Activated CD4-positive, alpha-beta memory T cell treated with anti-CD3 and anti-CD28 coated beads, Interleukin-2, amount 10 ng/mL, durations not matched to agents 7 days and 5 days (primary cell): ENCODE measurements at regions not wholly inside any gene's neighbourhood (a gene's known extent, or its start where the extent isn't known, plus 50 kb on each side); places are given as distances from the start of the nearest gene placed in this dataset.

ENCODE experiments used
- CTCF ChIA-PET: fragments of 350-600 bp; sonication (Branson Sonifier 250); formaldehyde crosslinking; loops from one replicate; lab custom pipeline; 2021; ENCODE audit warnings: antibody characterized with exemption, inconsistent platforms; lab: Charles Lee
- POLR2A ChIA-PET: fragments of 350-600 bp; sonication (Branson Sonifier 250); formaldehyde crosslinking; loops from one replicate; lab custom pipeline; 2021; ENCODE audit warnings: antibody characterized with exemption; lab: Charles Lee
- DNase-seq: peaks from one replicate; pipeline ENCODE4 v3.0.0-alpha.2; 2020
- H3K27ac Mint-ChIP-seq: one replicate; pipeline ENCODE4 v1.8.0; 2021; ENCODE audit warnings: mild to moderate bottlenecking, mixed read lengths
- H3K27me3 Mint-ChIP-seq: one replicate; pipeline ENCODE4 v1.8.0; 2021; ENCODE audit warnings: mixed read lengths
- H3K36me3 Mint-ChIP-seq: one replicate; pipeline ENCODE4 v1.8.0; 2021; ENCODE audit warnings: low read depth, mixed read lengths
- H3K4me1 Mint-ChIP-seq: one replicate; pipeline ENCODE4 v1.8.0; 2021; ENCODE audit warnings: mixed read lengths
- H3K4me3 Mint-ChIP-seq: one replicate; pipeline ENCODE4 v1.8.0; 2021; ENCODE audit warnings: mild to moderate bottlenecking, mixed read lengths
- H3K9me3 Mint-ChIP-seq: one replicate; pipeline ENCODE4 v1.8.0; 2021; ENCODE audit warnings: mixed read lengths

DNA sequence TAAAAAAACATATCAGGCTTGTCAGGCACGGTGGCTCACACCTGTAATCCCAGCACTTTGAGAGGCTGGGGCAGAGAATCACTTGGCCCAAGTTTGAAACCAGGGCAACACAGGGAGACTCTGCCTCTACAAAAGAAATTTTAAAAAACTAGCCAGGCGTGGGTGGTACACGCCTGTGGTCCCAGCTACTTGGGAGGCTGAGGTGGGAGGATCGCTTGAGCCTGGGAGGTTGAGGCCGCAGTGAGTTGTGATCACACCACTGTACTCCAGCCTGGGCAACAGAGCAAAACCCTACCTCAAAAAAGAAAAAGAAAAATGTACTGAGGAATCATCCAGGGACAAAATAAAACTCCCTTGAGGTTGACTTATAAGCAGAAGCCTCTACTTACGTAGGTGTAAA is 149.9 kb upstream of the KLF14 start:
- Mint-ChIP-seq H3K27ac (no peak overlapping the region), H3K27me3 (no peaks in the 10 kb centered on the region), H3K4me1 (peaks cover 55% of the 10 kb centered on the region), H3K9me3 (no peaks in the 10 kb centered on the region), H3K36me3 (peaks cover 82% of the 10 kb centered on the region), H3K4me3 (no peak overlapping the region)
- DNase-seq = no peak
- ChIA-PET POLR2A (interaction anchor here (0.6 to 1.3 kb wide), 2 partner anchors 19 to 31 kb away, joined by 3 to 4 read pairs; no protein-coding TSS in a partner anchor), CTCF (no interaction called here)

GRCh38 chr7:130884437-130885417 is 150.7 kb upstream of the KLF14 start:
- H3K9me3 Mint-ChIP-seq = no peaks in the 10 kb centered on the region
- peaks cover 52% of the 10 kb centered on the region for H3K4me1 Mint-ChIP-seq
- ChIA-PET POLR2A (interaction anchor here (1.1 to 1.3 kb wide), 3 partner anchors 9 to 224 kb away, joined by 3 to 4 read pairs (median 4); no protein-coding TSS in a partner anchor), CTCF (interaction anchor here (0.7 to 1.7 kb wide), 8 partner anchors 7 to 119 kb away, joined by 3 to 10 read pairs (median 4); no protein-coding TSS in a partner anchor)
- peak overlapping the region; percentile 58 for H3K27ac Mint-ChIP-seq
- no peak for DNase-seq
- H3K27me3 Mint-ChIP-seq = no peaks in the 10 kb centered on the region
- H3K36me3 Mint-ChIP-seq = peaks cover 76% of the 10 kb centered on the region
- no peak overlapping the region for H3K4me3 Mint-ChIP-seq

- peaks cover 63% of the 10 kb centered on the region for H3K4me1 Mint-ChIP-seq
- ChIA-PET CTCF (interaction anchor here (1.6 to 1.7 kb wide), 3 partner anchors 9 to 18 kb away, joined by 4 to 7 read pairs (median 4); no protein-coding TSS in a partner anchor), POLR2A (interaction anchor here (1.1 kb wide), 2 partner anchors 10 to 58 kb away, joined by 3 read pairs; no protein-coding TSS in a partner anchor)
- no peaks in the 10 kb centered on the region for H3K9me3 Mint-ChIP-seq
- no peak overlapping the region for H3K27ac Mint-ChIP-seq
- H3K4me3 Mint-ChIP-seq = no peak overlapping the region
- H3K27me3 Mint-ChIP-seq = no peaks in the 10 kb centered on the region
- H3K36me3 Mint-ChIP-seq = peaks cover 80% of the 10 kb centered on the region
- no peak for DNase-seq
Measured at GRCh38 chr7:130886438-130887135, 152.6 kb upstream of the KLF14 start.

GRCh38 chr7:130887182-130887956 is 153.4 kb upstream of the KLF14 start:
- Mint-ChIP-seq H3K4me3 (no peak overlapping the region), H3K9me3 (no peaks in the 10 kb centered on the region), H3K27ac (peak overlapping the region; percentile 28), H3K27me3 (no peaks in the 10 kb centered on the region), H3K36me3 (peaks cover 74% of the 10 kb centered on the region), H3K4me1 (peaks cover 58% of the 10 kb centered on the region)
- no peak for DNase-seq
- ChIA-PET POLR2A (no interaction called here), CTCF (interaction anchor here (1.9 to 2.3 kb wide), 2 partner anchors 9 to 13 kb away, joined by 6 read pairs; no protein-coding TSS in a partner anchor)

- Mint-ChIP-seq H3K27me3 (no peaks in the 10 kb centered on the region), H3K4me3 (no peak overlapping the region), H3K4me1 (peaks cover 59% of the 10 kb centered on the region), H3K9me3 (no peaks in the 10 kb centered on the region), H3K27ac (peak overlapping the region; percentile 49), H3K36me3 (peaks cover 74% of the 10 kb centered on the region)
- DNase-seq = no peak
- ChIA-PET CTCF (interaction anchor here (1.9 to 2.3 kb wide), 2 partner anchors 9 to 13 kb away, joined by 6 read pairs; no protein-coding TSS in a partner anchor), POLR2A (interaction anchor here (1.2 kb wide), 1 partner anchor 15 kb away, joined by 3 read pairs; no protein-coding TSS in a partner anchor)
Measured at GRCh38 chr7:130887957-130888371, 154.0 kb upstream of the KLF14 start.

DNA sequence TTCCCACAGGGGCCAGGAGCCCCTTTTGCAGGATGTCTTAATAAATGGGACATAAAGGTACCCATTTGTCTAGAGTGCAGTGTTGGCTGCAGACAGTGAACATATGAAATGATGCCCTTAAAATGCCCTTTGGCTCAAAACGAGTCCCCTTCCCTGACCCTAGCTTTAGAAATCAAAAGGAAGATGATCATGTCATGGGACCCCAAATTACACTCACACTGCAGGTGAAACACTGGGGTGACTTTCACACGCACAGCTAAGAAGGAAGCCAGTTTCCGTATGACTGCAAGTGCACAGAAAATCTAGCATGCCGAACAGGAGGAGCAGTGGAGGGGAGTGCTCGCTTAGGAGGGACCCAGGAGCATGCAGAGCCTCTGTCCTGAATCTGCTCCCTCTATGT is 154.5 kb upstream of the KLF14 start:
- Mint-ChIP-seq H3K4me1 (peaks cover 61% of the 10 kb centered on the region), H3K4me3 (no peak overlapping the region), H3K9me3 (no peaks in the 10 kb centered on the region), H3K27me3 (no peaks in the 10 kb centered on the region), H3K36me3 (peaks cover 72% of the 10 kb centered on the region), H3K27ac (no peak overlapping the region)
- ChIA-PET POLR2A (interaction anchor here (0.6 to 1.2 kb wide), 3 partner anchors 8 to 553 kb away, joined by 3 to 6 read pairs (median 4); no protein-coding TSS in a partner anchor), CTCF (interaction anchor here (1.9 to 2.3 kb wide), 2 partner anchors 8 to 14 kb away, joined by 6 read pairs; no protein-coding TSS in a partner anchor)
- no peak for DNase-seq

DNA sequence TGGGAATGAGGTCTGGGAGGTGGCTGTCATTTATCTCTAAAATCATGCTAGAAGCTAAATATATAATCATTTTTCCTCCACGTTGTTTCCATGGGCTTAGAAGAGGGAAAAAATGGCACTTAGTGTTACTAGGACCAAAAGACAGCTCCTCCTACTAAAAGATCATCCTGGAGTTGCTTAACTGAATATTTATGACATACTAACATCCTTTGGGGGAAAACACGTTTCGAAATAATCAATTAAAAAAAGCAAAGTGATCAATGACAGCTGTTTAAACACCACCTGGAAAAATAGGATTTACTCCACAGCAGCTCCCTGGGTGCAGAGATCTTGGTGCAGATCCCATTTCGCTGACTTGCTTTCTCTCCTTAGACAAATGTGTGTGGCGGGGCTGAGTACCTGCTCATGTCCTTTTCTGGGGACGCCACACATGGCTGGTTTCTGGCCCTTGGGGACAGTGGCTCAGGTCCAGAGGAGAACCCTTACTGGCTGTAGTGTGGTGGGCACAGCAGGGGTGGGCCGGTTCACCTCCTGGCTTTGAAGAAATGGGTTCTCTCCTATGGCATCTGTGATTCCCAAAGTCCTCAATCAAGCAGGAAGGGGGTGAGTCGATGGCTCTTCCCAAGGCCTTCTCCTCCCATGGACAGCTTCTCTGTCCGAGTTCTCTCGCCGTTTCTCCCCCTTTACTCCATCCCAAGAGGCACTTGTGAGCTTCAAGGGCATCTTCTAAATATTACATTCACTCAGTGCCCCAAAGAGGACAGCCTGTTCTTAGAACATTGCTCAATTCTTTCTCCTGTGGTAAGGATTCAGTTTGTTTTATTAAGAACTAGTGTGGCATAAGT is 156.4 kb upstream of the KLF14 start:
- Mint-ChIP-seq H3K4me1 (peaks cover 68% of the 10 kb centered on the region), H3K4me3 (no peak overlapping the region), H3K27ac (peak overlapping the region; percentile 6), H3K27me3 (no peaks in the 10 kb centered on the region), H3K9me3 (no peaks in the 10 kb centered on the region), H3K36me3 (peaks cover 76% of the 10 kb centered on the region)
- ChIA-PET POLR2A (interaction anchor here (0.6 to 1.3 kb wide), 3 partner anchors 9 to 111 kb away, joined by 3 to 4 read pairs (median 3); no protein-coding TSS in a partner anchor), CTCF (interaction anchor here (0.7 kb wide), 1 partner anchor 13 kb away, joined by 3 read pairs; no protein-coding TSS in a partner anchor)
- no peak for DNase-seq

- no peak for DNase-seq
- ChIA-PET CTCF (no interaction called here), POLR2A (interaction anchor here (0.6 to 1.3 kb wide), 3 partner anchors 10 to 112 kb away, joined by 3 to 4 read pairs (median 3); no protein-coding TSS in a partner anchor)
- H3K4me3 Mint-ChIP-seq = no peak overlapping the region
- no peaks in the 10 kb centered on the region for H3K9me3 Mint-ChIP-seq
- peaks cover 78% of the 10 kb centered on the region for H3K36me3 Mint-ChIP-seq
- peak overlapping the region; percentile 1 for H3K27ac Mint-ChIP-seq
- no peaks in the 10 kb centered on the region for H3K27me3 Mint-ChIP-seq
- peaks cover 74% of the 10 kb centered on the region for H3K4me1 Mint-ChIP-seq
Measured at GRCh38 chr7:130891254-130892094, 157.5 kb upstream of the KLF14 start.

GRCh38 chr7:130893441-130893894 is 159.5 kb upstream of the KLF14 start:
- Mint-ChIP-seq H3K27me3 (no peaks in the 10 kb centered on the region), H3K27ac (peak overlapping the region; percentile 74), H3K36me3 (peaks cover 75% of the 10 kb centered on the region), H3K9me3 (no peaks in the 10 kb centered on the region), H3K4me3 (no peak overlapping the region), H3K4me1 (peaks cover 74% of the 10 kb centered on the region)
- ChIA-PET POLR2A (interaction anchor here (1.2 to 6.1 kb wide), 6 partner anchors 13 to 147 kb away, joined by 5 to 60 read pairs (median 16); no protein-coding TSS in a partner anchor), CTCF (interaction anchor here (0.9 to 5.8 kb wide), 7 partner anchors 11 to 147 kb away, joined by 3 to 66 read pairs (median 5); no protein-coding TSS in a partner anchor)
- DNase-seq = no peak

DNA sequence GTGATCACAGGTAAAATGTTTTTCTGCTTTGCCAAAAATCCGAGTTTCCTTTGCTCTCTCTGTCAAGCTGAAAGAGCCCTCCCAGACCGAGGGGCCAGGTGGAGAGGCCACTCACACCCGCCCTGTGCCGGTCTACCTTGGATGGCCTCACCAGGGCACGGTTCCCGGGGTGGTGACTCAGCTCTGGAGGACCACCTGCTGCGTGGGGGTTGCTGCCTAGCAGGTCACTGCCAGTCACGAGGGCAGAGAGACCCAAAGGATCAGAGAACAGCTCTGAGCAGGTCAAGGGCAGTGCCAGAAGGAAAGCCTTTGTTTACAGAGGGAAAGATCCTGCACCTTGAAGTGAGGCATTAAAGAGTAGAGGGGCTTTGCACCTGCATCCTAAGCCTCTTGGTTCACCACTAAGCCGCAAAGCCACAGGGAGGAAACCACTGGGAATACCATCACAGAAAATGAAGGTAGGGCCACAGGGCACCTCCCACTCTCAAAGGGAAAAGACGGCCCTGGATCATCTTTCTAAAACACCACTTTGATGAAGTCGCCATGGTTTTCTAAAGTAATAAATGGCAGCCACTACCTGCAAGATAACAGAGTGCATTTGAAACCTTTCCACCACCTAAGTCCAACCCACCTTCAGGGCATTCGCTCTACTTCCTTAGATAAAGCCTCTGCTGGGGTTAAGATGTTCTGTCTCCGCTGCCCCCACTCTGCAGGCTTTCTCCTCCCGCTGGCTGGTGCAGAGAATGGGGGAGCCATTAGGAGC is 160.3 kb upstream of the KLF14 start:
- Mint-ChIP-seq H3K9me3 (no peaks in the 10 kb centered on the region), H3K4me1 (peaks cover 75% of the 10 kb centered on the region), H3K27me3 (no peaks in the 10 kb centered on the region), H3K36me3 (peaks cover 76% of the 10 kb centered on the region), H3K27ac (peak overlapping the region; percentile 74), H3K4me3 (no peak overlapping the region)
- no peak for DNase-seq
- ChIA-PET CTCF (interaction anchor here (0.8 to 5.8 kb wide), 9 partner anchors 9 to 244 kb away, joined by 3 to 66 read pairs (median 6); no protein-coding TSS in a partner anchor), POLR2A (interaction anchor here (0.6 to 6.1 kb wide), 11 partner anchors 12 to 146 kb away, joined by 3 to 60 read pairs (median 6); no protein-coding TSS in a partner anchor)
